GM20000 (cell line): ENCODE measurements at regions not wholly inside any gene's neighbourhood (a gene's known extent, or its start where the extent isn't known, plus 50 kb on each side); places are given as distances from the start of the nearest gene placed in this dataset.

Experiments used
- DNase-seq: peaks from one replicate; pipeline ENCODE4 v3.0.0; 2012; ENCODE audit warnings: low spot score
- TF ChIP-seq, protein P1 (sequence below): IDR thresholded peaks from 2 replicates; pipeline ENCODE4 v1.5.1; 2012; ENCODE audit warnings: mild to moderate bottlenecking, control low read depth; ENCODE audit errors: extremely low read depth, missing control alignments

- no peak for DNase-seq
- TF ChIP-seq, protein P1, sequence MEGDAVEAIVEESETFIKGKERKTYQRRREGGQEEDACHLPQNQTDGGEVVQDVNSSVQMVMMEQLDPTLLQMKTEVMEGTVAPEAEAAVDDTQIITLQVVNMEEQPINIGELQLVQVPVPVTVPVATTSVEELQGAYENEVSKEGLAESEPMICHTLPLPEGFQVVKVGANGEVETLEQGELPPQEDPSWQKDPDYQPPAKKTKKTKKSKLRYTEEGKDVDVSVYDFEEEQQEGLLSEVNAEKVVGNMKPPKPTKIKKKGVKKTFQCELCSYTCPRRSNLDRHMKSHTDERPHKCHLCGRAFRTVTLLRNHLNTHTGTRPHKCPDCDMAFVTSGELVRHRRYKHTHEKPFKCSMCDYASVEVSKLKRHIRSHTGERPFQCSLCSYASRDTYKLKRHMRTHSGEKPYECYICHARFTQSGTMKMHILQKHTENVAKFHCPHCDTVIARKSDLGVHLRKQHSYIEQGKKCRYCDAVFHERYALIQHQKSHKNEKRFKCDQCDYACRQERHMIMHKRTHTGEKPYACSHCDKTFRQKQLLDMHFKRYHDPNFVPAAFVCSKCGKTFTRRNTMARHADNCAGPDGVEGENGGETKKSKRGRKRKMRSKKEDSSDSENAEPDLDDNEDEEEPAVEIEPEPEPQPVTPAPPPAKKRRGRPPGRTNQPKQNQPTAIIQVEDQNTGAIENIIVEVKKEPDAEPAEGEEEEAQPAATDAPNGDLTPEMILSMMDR: no peak
Measured at GRCh38 chr12:92560713-92561542, 141.9 kb upstream of the PLEKHG7 start.

DNA sequence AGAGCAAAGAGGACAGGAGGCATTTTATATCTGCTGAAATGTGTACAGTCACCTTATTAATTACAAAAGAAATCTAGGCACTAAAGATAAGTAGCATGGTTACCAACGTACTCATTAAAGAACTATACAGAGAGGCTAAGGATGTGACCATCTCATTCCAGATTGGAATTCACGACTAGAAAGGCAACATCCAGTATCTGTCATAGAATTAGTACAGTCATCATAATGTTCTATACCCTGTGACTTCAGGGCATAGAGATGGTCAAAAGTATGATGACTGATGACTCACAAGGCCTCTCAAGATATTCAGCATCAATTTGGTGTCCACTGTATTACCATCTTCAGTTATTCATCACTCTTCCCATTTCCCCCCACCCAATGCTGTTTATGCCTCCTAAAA, 144.0 kb upstream of the PLEKHG7 start:
- TF ChIP-seq, protein P1: no peak
- DNase-seq: no peak

DNA sequence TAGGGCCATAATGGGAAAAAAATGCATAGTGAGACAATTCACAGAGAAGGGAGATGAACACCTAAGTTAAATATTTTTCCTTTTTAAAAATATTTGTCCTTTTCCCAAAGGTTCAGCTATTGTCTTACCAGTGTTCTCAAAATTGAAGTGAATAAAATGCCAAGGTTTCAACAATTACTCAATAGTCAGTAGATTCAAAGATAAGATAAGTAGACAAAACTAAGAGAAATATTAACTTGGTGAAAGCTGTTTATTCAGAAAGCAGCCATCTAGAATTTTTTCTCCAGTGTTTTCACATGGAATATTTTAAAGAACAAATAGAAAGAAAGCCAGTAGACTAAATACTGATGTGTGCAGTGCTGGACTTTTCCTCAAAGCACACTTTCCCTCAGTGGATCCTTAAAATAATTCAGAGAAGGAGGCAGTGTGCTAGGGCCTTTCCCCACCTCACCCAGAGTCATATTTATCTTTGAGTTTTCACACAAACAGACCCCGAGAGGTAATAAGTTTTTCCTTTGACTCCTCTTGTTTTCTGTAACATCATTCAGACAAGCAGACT, 144.5 kb upstream of the PLEKHG7 start:
- TF ChIP-seq, protein P1: no peak
- DNase-seq: no peak

DNA sequence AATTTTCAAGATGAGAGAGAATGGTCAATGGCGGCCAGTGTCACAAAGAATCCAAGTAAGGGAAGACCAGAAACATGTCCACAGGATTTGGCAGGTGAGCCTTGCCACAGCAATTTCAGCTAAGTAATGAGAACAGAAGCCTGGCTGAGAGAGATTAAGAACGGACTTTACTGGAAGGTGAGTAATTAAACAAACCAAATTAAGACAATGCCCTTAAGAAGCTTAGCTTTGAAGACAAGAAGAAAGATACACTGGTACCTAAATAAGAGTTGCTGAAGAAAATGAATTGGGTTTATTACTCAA, 145.4 kb upstream of the PLEKHG7 start:
- TF ChIP-seq, protein P1: no peak
- DNase-seq: no peak

GRCh38 chr12:92556637-92557421, 146.0 kb upstream of the PLEKHG7 start:
- TF ChIP-seq, protein P1: no peak
- DNase-seq: no peak

DNA sequence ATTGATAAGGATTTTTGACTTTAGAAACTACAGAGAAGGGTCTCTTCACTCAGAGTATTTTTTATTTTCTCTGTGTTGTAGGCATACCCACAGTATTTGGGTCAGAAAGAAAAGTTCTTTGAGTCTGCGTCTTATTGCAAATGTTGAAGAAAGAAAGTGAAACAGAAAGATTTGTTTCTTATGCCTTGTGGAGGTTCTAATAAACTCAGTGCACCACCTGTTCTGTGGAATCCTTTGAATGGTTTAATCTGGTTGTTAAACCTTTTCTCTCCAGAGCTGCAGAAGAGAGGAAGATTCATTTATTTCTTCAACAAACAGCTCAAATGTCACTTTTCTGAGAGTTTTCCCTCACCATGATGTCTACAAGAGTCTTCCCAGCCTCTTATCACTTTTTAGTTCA, 146.6 kb upstream of the PLEKHG7 start:
- no peak for DNase-seq
- TF ChIP-seq, protein P1: no peak
